GM19240 (cell line): ENCODE measurements at regions not wholly inside any gene's neighbourhood (a gene's known extent, or its start where the extent isn't known, plus 50 kb on each side); places are given as distances from the start of the nearest gene placed in this dataset.
"Not testable (repeated sequence)": the region's sequence is repeated elsewhere in the genome, so short reads cannot be mapped to it uniquely, and the experiment has no call there.

ENCODE experiments used
- DNase-seq: peaks from one replicate; pipeline ENCODE4 v3.0.0; 2011; ENCODE audit warnings: low spot score; ENCODE audit not compliant: insufficient read length

DNA sequence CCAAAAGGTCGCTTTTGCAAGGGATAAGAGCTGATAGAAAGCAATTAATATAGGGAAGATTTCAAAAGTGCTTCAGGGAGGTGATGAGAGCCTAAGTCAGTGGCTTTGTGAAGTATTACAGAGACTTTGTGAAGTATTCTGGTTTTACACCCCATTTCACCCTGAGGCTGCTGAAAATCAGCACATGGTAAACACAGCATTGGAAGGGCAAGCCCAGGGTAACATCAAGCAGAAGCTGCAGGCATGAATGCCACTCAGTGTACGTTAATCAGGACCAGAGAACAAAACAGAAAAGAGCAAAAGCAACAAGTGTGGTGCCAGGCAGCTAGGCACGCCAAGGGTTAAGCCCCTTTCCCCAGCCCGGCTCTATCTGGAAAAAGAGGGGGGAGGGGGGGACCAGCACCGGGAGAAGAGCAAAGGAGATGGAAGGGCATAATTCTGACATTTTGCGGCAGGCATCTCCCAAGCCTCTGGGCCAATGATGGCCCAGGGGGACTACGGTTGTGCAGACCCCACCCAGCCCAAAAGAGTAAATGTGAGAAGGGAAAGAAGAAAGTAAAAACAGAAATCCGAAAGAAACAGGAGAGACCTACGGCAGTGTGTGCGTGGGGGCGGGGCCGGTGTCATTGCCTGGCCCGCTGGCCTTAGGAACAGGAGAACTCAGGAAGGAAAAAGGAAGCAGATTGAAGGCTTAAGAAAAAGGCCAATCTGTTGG lies 58.9 kb downstream of the DHRS2 start:
- DNase-seq: no peak

DNA sequence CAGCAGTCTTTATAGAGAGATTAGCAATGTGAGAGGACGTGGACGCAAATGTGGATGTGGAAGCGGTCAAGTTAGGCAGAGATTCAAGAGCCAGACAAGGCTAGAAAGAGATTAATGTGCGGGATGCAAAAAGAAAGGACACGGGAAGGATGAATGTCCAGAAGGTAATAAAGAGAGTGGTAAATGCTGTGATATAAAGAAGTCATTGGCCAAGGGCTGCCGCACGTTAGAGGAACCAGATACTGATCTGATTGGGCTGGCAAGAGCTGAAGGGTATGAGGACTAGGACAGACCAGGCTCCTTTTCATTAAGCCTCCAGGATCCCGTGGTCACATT lies 59.5 kb downstream of the DHRS2 start:
- no peak for DNase-seq

DNA sequence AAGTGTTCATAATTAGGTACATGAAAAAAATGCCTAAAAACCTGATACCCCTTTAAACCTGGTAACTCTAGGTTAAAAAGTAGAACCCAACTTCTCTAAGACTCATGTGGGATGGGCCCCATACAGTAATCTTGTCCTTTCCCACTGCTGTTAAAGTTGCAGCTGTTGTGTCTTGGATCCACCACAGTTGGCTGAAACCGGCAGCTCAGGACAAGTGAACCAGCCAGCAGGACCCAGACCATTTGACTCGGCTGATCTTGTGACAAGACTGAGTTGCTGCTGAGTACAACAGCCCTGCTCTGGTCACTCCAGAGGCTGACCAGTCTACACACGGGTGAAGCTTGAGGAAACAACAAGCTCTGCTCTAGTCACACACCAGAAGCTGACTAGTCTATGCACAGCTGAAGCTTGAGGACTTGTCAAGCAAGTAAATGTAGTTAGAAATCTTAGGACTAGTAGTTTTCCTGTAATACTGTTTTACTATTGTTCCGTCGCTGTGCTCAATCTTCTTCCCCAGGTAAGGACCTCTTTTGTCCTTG lies 60.6 kb downstream of the DHRS2 start:
- DNase-seq: no peak

DNA sequence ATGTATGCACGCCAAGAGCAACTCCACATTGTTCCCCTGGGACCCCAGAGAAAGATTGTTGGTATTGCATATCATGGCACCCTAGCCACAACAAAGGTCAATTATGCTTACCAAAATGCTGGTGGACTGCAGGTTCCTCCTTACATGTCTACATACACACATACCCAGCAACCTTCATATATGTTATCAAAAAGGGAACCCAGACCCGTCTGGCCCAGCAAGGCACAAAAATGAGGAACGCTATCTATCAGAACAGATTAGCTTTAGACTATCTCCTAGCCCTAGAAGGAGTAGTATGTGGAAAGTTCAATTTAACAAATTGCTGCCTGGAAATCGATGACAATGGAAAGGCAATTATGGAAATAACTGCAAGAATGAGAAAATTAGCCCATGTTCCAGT lies 61.5 kb downstream of the DHRS2 start:
- no peak for DNase-seq

DNA sequence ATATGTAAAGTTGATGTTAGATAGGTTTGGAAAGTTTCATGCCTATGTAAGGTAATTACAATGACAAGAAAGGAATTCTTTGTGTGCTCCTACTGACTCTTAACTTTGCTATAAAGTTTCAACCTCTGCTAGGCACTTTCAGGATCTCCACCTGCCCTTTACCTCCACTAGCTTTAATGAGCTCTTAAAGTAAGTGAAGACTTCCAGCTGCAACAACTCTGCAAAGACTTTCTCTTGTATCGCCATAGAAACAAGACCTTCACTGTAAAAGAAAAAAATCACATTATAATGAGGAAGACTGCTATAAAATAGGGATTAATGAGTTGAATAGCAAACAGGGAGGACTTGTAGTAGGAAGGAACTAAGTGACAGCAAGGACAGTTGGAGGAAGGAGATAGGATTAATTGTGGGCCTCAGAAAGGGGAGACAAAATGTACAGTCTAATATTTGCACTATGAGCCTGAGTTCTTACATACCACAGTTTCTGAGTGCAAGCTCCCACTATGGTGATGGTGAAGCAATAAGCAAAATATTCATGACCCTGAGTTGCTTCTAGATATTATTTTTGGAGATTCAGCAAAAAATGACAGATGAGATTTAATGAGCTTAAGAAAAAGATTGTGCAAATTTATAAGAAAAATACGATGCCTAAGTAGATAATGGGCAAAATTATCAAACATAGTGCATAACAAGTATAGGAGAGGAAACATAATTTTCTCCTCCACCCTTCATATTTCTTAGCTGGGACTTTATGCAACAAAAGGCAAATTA lies 66.7 kb downstream of the DHRS2 start:
- no peak for DNase-seq

DNA sequence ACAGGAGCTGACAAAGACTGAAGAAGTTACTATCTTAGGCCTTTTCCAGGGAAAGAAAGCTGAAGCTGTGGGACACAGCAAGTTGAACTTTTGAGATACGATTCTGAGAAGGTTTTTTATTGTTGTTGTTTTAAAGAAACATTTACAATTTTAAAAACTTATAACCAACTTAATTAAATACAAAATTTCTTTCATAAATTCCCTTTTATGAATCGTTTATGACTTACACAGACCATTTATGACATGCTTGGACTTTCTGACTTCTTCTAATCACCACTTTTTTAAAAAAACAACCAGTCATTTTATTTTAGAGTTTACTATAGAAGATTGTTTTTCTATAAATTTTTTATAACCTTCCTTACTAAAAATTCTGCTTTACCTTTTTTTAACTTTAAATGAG lies 68.7 kb downstream of the DHRS2 start:
- no peak for DNase-seq

DNA sequence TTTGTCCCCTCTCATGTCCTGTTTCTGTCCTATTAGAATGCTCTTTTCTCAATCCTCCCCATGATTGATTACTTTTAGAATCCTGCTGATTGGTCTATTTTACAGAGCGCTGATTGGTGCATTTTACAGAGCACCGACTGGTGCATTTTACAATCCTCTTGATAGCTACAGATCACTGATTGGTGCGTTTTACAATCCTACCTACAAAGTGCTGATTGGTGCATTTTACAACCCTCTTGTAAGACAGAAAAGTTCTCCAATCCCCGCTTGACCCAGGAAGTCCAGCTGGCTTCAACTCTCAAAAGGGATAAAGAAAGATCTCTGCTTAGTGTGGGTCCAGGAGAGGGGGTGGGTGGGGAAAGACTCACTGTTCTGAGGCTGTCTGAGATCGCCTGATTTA lies 71.3 kb downstream of the DHRS2 start:
- DNase-seq: no peak

DNA sequence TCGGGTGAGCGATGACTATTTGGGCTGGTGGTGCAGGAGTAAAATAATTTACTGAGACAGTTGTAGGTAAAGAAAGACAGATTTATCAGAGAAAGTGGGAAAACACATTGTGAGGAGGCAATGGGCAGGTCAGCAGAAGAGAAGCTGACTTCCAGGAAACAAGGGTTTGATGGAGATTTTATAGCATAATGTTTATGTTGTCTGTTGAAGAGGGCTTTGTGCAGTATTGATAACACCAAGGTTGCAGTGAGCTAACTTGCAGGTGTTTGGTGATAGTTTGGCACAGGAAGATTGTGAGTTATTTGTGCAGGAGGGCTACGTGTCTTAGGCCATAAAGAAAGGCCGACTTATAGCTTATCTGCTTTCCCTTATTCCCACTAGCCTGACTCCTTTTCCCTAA lies 72.2 kb downstream of the DHRS2 start:
- DNase-seq: no peak

DNA sequence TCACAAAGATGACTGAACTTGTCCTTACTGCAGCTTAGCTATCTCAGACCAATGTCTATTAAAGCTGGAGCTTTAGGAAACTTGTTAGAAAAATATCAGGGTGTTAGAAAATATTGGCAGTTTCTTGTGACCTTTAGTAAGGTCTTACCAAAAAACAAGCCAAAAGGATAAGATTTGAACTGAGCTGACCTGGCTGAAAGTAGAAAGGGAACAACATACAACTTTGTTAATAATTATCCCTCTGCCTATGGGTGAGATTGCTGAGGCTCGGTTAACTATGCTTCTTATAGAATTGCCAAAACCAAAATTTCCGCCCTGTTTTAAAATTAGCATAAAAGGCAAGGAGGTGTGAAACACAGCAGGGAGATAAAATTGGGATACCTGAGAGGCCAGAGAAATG lies 73.8 kb downstream of the DHRS2 start:
- DNase-seq: no peak

DNA sequence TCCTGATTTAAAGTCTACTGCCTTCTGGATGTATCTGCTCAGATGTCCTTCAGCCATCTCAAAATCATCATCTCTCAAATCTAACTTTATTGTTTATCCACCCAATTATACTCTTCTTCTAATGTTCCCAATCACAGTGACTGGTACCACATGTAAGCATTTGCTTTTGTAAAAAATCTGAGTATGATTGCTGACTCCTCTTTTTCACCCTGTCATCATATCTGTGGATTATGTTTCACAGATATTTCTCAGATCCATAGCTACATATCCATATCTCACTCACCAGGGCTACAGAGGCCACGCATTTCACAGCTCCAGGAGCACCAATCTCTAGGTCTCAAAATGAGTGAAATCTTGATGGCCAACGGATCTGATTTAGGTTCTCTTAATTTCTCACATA lies 76.1 kb downstream of the DHRS2 start:
- no peak for DNase-seq

DNA sequence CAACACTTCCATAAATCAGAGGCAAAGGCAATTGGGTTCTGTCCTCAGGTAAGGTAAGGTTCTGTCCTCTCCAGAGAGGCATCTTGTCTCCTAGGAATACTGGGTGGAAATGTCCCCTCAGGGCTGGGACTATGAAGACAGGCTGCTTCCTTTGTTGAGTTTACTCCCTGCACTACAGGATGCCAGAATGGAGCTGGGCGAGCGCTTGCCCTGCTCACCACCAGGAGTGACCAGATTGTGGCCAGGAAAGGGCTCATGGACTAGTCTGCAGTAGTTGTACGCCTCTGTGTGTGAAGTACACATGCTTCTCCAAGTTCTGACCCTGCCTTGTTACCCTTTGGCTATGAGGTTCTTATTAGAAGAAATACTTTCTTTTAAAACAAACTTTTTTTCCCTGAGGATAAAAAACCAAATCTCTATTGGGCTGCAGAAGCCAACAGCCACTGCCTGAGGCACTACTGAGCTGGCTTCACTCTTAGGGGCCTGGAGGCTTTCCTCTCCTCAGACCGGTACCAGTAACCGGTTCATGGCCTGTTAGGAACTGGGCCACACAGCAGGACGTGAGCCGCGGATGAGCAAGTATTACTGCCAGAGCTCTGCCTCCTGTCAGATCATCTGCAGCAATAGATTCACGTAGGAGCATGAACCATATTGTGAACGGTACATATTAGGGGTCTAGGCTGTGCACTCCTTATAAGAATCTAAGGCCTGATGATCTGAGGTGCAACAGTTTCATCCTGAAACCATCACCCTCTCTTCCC lies 83.2 kb downstream of the DHRS2 start:
- no peak for DNase-seq

DNA sequence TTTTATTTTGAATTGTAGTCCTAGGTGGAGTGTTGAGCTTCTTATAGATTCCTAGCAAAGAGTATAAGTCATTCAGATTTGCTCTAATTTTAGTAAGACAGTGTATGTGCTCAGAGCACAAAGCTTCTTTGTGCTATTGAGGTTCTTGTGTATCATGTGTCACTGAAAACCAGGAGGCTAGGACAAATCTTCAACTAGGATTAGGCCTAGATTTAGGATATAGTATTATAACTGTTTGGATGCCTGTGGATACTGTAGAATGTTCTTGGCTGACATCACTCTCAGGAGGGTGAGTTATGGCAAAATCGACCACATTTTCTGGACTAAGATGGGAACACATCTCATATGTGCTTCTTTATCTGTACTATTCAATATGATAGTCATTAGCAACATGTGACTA lies 86.5 kb downstream of the DHRS2 start:
- no peak for DNase-seq

DNA sequence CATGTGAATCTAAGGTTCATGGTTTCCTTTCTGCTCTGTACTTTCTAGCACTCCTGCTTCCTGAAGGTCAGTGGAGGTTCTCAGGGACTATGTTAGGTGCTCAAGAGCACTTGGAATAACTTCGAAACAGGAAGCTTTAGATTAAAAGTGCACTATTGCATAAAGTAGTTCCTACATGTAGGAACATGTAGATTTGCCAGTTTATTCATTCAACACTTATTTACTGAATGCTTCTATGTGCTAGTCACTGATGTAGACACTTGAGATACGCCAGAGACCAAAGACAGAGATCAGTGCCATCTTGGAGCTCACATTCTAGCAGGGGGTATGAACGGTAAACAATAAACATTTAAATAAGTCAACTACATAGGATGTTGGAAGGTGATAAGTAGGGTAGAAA lies 87.7 kb downstream of the DHRS2 start:
- DNase-seq: no peak

DNA sequence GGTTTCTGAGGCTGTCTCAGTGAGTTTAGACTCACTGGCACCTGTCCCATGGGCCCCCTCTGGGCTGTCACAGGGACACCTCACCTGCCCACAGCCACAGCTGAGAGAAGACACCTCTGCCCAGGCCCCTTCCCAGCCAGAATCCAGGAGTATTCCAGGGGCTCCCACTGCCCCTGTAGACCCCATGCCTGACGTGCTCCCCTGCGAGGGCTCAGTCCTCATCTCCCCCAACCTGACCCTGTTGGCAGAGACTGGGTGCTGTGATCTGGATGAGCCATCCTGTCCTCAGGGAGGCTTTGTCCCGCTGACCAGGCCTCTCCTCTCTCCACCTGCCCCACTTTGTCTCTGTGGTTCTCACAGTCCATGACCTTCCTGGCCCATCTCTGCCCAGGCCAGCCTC lies 89.4 kb downstream of the DHRS2 start:
- DNase-seq: no peak

DNA sequence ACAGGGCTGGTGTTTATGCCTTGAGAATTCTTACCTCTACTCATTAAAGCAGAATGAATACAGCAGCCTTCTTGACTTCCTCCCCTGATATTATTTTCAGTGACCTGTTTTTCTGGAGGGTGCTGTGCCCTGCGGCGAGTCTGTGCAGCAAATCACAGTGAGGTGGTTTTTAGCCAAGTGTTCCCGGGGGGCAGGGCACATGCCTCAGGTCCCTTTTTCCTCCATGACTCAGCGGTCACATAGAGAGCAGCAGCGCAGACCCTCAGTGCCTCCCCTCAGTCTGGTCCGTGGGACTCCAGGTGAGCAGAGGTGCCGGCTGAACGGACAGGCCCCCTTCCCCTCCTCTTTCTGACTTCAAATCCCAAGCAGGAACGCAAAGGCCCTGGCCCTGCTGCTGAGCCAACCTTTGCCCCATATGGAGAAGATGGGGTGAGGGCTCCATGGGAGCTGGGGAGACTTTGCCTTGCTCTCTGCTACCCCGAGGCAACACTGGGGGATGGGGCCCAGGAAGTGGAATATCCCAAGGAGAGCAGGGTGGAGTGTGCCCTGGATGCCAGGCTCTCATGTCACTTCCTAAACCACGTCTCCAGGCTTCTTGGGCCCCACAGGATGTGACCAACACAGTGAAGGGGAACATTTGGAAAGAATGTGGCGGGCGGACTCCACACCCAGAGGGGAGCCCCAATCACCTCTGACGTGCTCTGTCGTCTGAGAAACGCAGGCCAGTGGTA lies 90.0 kb downstream of the DHRS2 start:
- no peak for DNase-seq

DNA sequence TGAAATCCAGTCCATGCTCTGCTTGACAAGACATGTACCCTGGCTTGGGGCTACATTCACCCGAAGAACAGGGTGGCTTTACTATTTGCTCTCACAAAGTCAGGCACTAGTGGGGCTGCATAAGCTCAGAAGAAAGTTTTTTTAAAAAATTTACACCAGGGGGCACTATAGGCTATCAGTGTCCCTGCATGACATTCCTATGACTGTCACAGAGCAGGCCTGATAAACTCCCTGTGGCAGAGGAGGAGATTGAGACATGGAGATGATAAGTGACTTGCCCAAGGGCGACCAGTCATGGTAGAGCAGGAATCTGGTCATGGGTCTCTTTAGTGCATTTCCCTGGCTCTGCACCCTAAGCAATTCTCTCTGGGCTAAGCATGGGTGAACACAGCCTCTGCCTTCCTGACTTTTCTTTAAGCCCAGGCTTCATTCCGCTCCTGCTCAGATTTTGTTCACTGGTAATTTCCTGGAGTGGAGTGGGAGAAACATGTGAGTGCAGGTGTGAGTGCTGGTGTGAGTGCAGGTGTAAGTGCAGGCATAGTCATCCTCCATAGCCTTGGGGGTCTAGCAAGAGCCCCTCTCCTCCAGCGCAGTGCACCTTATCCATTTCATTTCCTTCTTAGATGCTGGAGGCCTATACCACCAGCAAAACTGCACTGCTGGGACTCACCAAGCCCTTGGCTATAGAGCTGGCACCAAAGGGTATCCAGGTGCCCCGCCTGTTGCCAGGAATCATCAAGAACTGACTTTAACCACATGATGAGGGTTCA lies 91.6 kb downstream of the DHRS2 start:
- DNase-seq: peak; percentile 28

DNA sequence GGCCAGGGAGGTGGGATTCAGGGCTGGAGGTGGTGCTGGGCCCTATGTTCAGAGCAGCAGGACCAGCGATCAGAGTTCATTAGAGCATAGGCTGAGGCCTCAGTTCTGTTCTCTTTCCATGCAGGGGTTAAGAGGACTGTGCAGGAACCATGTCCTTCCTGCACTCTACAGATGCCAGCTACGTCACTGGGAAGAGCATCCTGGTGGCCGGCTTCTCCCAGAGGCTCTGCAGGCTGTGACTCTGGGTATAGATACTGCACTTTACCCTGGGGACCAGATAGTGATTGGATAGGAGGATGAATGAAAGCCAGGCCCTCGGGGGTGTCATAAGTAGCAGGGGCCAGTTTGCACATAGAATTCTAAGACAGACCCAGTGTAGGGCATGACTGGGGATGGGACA lies 92.6 kb downstream of the DHRS2 start:
- no peak for DNase-seq

DNA sequence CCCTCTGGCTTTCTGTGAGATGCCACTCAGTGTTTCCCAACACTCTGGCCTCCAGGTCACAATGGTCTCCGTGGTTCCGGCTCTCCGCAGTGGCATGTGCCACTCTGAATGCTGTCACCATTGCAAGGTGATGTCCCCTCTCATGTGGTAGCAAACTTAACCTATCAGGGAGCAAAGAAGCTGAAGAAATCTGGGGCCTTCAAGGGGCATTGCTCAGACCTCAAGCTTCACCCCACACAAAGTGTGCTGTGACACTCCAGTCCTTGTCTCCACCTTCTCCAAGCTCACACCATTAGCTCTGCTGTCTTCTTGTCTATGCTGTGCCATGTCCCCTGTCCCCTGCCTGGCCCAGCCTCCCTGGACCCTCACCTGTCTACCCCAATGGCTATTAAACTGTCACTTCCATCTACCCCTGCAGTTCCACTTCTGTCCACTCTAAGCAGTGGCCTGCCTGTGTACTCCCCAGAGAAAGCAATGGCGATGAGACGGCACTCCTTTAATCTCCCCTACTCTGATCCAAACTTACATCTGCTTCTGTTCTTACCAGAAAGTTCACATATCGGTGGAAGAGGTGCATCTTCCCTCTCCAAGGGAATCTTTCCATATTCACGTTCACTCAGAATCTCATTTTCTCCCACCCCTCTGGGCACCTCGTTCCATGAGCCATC lies 93.7 kb downstream of the DHRS2 start:
- DNase-seq: no peak

DNA sequence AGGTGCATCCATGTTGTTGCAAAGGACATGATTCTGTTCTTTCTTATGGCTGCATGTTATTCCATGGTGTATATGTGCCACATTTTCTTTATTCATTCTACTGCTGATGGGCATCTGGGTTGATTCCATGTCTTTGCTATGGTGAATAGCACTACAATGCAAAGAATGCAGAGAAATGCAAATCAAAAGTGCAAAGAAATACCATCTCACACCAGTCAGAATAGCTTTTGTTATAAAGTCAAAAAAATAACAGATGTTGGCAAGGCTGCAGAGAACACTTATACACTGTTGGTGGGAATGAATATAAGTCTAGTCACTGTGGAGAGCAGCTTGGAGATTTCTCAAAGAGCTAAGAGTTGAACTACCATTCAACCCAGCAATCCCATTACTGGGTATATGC lies 99.2 kb downstream of the DHRS2 start:
- DNase-seq: no peak

DNA sequence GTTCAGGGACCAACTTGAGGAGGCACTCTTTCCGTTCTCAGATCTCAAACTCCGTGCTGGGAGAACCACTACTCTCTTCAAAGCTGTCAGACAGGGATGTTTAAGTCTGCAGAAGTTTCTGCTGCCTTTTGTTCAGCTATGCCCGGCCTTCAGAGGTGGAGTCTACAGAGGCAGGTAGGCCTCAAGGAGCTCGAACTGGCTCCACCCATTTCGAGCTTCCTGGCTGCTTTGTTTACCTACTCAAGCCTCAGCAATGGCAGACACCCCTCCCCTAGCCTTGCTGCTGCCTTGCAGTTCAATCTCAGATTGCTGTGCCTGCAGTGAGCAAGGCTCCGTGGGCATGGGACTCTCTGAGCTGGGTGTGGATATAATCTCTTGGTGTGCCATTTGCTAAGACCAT lies 108.2 kb downstream of the DHRS2 start:
- DNase-seq: not testable (repeated sequence)
